Trophoblast cell (in vitro differentiated cells and primary cell): ENCODE measurements at regions not wholly inside any gene's neighbourhood (a gene's known extent, or its start where the extent isn't known, plus 50 kb on each side); places are given as distances from the start of the nearest gene placed in this dataset.
"Not testable (repeated sequence)": the region's sequence is repeated elsewhere in the genome, so short reads cannot be mapped to it uniquely, and the experiment has no call there.

Experiments used
- DNase-seq, 2 donors: peaks; one replicate each; pipeline ENCODE4 v3.0.0-alpha.2; 2016
- H2AFZ ChIP-seq: 2 replicates; pipeline ENCODE4 v1.6.1; 2013; ENCODE audit warnings: low read length, moderate library complexity, mild to moderate bottlenecking; ENCODE audit not compliant: insufficient read depth, poor library complexity
- H2AK5ac ChIP-seq: 2 replicates; pipeline ENCODE4 v1.6.1; 2013; ENCODE audit warnings: mild to moderate bottlenecking, low read length
- H2BK120ac ChIP-seq: 2 replicates; pipeline ENCODE4 v1.6.1; 2013; ENCODE audit warnings: low read length, mild to moderate bottlenecking, moderate library complexity; ENCODE audit not compliant: insufficient read depth, poor library complexity
- H2BK12ac ChIP-seq: 2 replicates; pipeline ENCODE4 v1.6.1; 2013; ENCODE audit warnings: mild to moderate bottlenecking, low read length, moderate library complexity
- H2BK5ac ChIP-seq: 2 replicates; pipeline ENCODE4 v1.6.1; 2013; ENCODE audit warnings: low read length, low read depth, moderate library complexity, mild to moderate bottlenecking; ENCODE audit not compliant: poor library complexity
- H3K14ac ChIP-seq: 2 replicates; pipeline ENCODE4 v1.6.1; 2013; ENCODE audit warnings: mild to moderate bottlenecking, low read length
- H3K18ac ChIP-seq: 2 replicates; pipeline ENCODE4 v1.6.1; 2013; ENCODE audit warnings: mild to moderate bottlenecking, low read length
- H3K23ac ChIP-seq: 2 replicates; pipeline ENCODE4 v1.6.1; 2013; ENCODE audit warnings: low read length
- H3K27ac ChIP-seq: 2 replicates; pipeline ENCODE4 v1.5.1; 2013; ENCODE audit warnings: low read depth, mild to moderate bottlenecking, inconsistent platforms, low read length, moderate library complexity
- H3K27me3 ChIP-seq: 2 replicates; pipeline ENCODE4 v1.6.1; 2013; ENCODE audit warnings: inconsistent platforms, mild to moderate bottlenecking, low read length, moderate library complexity; ENCODE audit not compliant: insufficient read depth
- H3K36me3 ChIP-seq, 2 experiments: 1 replicate in 1 of 2; 2 replicates in 1 of 2; pipeline ENCODE4 v1.6.1; 2013; ENCODE audit warnings: low read length in 2 of 2, mild to moderate bottlenecking in 2 of 2, moderate library complexity in 1 of 2; ENCODE audit not compliant: insufficient read depth in 2 of 2, control insufficient read depth in 1 of 2
- H3K4ac ChIP-seq: 2 replicates; pipeline ENCODE4 v1.6.1; 2013; ENCODE audit warnings: low read depth, mild to moderate bottlenecking, low read length, moderate library complexity
- H3K4me1 ChIP-seq, 2 experiments: 1 replicate in 1 of 2; 2 replicates in 1 of 2; pipeline ENCODE4 v1.6.1; 2013; ENCODE audit warnings: low read length in 2 of 2, mild to moderate bottlenecking in 2 of 2, moderate library complexity in 1 of 2; ENCODE audit not compliant: insufficient read depth in 2 of 2, control insufficient read depth in 1 of 2
- H3K4me2 ChIP-seq: 2 replicates; pipeline ENCODE4 v1.6.1; 2013; ENCODE audit warnings: inconsistent platforms, mild to moderate bottlenecking, low read length, moderate library complexity
- H3K4me3 ChIP-seq: 2 replicates; pipeline ENCODE4 v1.5.1; 2013; ENCODE audit warnings: mild to moderate bottlenecking, low read depth, low read length, inconsistent platforms
- H3K79me1 ChIP-seq: one replicate; pipeline ENCODE4 v1.6.1; 2013; ENCODE audit warnings: low read length
- H3K79me2 ChIP-seq: 2 replicates; pipeline ENCODE4 v1.6.1; 2013; ENCODE audit warnings: low read length, mild to moderate bottlenecking; ENCODE audit not compliant: control insufficient read depth, insufficient read depth, poor library complexity
- H3K9ac ChIP-seq: 2 replicates; pipeline ENCODE4 v1.6.1; 2013; ENCODE audit warnings: mild to moderate bottlenecking, low read length
- H3K9me3 ChIP-seq: 2 replicates; pipeline ENCODE4 v1.6.1; 2013; ENCODE audit warnings: low read depth, mild to moderate bottlenecking, control low read depth, inconsistent platforms, low read length; ENCODE audit not compliant: insufficient read depth
- H4K12ac ChIP-seq: 2 replicates; pipeline ENCODE4 v1.6.1; 2013; ENCODE audit warnings: low read depth, mild to moderate bottlenecking, low read length, moderate library complexity
- H4K8ac ChIP-seq: 2 replicates; pipeline ENCODE4 v1.6.1; 2013; ENCODE audit warnings: low read depth, mild to moderate bottlenecking, low read length, moderate library complexity
- H4K91ac ChIP-seq: one replicate; pipeline ENCODE4 v1.6.1; 2013; ENCODE audit warnings: low read depth, mild to moderate bottlenecking, low read length, moderate library complexity
- whole genome bisulfite sequencing: extraction: QIAGEN DNeasy Blood & Tissue Kit; methylation state at CpG from one replicate; pipeline ENCODE4 v1.1.7; 2013; ENCODE audit warnings: missing lambda C conversion rate; ENCODE audit not compliant: insufficient read length, insufficient coverage; ENCODE audit errors: extremely low coverage; 5-methylcytosine and 5-hydroxymethylcytosine counted together

- H3K4me2 ChIP-seq, H3K4ac ChIP-seq, H2BK120ac ChIP-seq, H3K14ac ChIP-seq, H2AK5ac ChIP-seq, H3K18ac ChIP-seq, H3K79me1 ChIP-seq, H4K91ac ChIP-seq, H3K4me3 ChIP-seq, H3K4me1 ChIP-seq, H3K9ac ChIP-seq, H4K12ac ChIP-seq, H3K36me3 ChIP-seq, H2BK12ac ChIP-seq, DNase-seq, H3K27ac ChIP-seq, H3K79me2 ChIP-seq, H3K9me3 ChIP-seq, H3K27me3 ChIP-seq, H2BK5ac ChIP-seq, H3K23ac ChIP-seq, H4K8ac ChIP-seq, H2AFZ ChIP-seq: not testable (repeated sequence)
- WGBS, result no CpG with 5 or more reads among the region's 25 CpGs
These were observed 160.7 kb downstream of the POTEC start for GRCh38 chr18:14382666-14383065.

GRCh38 chr18:14379489-14379888, 163.9 kb downstream of the POTEC start:
- H2AFZ ChIP-seq, H3K4me3 ChIP-seq: not testable (repeated sequence)
- whole genome bisulfite sequencing, result no CpG with 5 or more reads among the region's 2 CpGs

DNA sequence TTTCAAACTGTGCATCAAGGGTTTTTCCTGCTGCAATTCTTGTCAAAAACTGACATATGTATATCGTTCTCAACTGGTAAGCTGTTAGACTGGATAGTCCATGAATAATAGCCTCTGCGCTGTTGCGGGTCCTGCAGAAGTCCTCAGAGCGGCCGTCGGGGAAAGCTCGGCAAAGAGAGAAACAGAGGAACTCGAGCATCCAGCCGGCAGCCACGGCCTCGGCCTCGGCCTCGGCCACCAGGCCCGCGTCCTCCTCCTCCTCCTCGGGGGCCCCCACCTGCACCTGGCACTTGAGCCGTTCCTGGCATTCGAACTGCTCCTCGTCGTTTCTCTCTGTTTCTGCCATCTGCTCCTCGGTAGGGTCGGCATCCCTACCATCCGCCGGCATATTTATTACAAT, 165.0 kb downstream of the POTEC start:
- H3K23ac ChIP-seq, H3K14ac ChIP-seq, H3K79me1 ChIP-seq, H3K36me3 ChIP-seq, H2BK5ac ChIP-seq, H4K12ac ChIP-seq, H2AK5ac ChIP-seq, DNase-seq, H3K27me3 ChIP-seq, H4K91ac ChIP-seq, H3K9me3 ChIP-seq, H3K18ac ChIP-seq, H2BK120ac ChIP-seq, H2AFZ ChIP-seq, H3K4me1 ChIP-seq, H3K9ac ChIP-seq, H3K4me2 ChIP-seq, H3K4ac ChIP-seq, H3K4me3 ChIP-seq, H3K79me2 ChIP-seq, H4K8ac ChIP-seq, H2BK12ac ChIP-seq, H3K27ac ChIP-seq: not testable (repeated sequence)
- WGBS, result no CpG with 5 or more reads among the region's 24 CpGs

More at GRCh38 chr18:14379489-14379888, 163.9 kb downstream of the POTEC start:
- H2BK5ac ChIP-seq, H3K4me1 ChIP-seq, H3K4me2 ChIP-seq, H2BK120ac ChIP-seq, H3K23ac ChIP-seq, H3K79me2 ChIP-seq, H4K12ac ChIP-seq, H2BK12ac ChIP-seq, H4K91ac ChIP-seq, H3K4ac ChIP-seq, H3K14ac ChIP-seq, H3K27me3 ChIP-seq, H3K9ac ChIP-seq, H3K79me1 ChIP-seq, DNase-seq, H3K36me3 ChIP-seq, H4K8ac ChIP-seq, H2AK5ac ChIP-seq, H3K18ac ChIP-seq, H3K27ac ChIP-seq, H3K9me3 ChIP-seq: not testable (repeated sequence)

- not testable (repeated sequence) for H3K4me2 ChIP-seq, H4K91ac ChIP-seq, H2BK120ac ChIP-seq, H3K27me3 ChIP-seq, H3K4me1 ChIP-seq, H3K79me1 ChIP-seq, H2BK5ac ChIP-seq, H2BK12ac ChIP-seq, H2AFZ ChIP-seq, H4K12ac ChIP-seq, H3K4ac ChIP-seq, H3K79me2 ChIP-seq, H3K36me3 ChIP-seq, H2AK5ac ChIP-seq, DNase-seq, H4K8ac ChIP-seq, H3K4me3 ChIP-seq, H3K27ac ChIP-seq, H3K9ac ChIP-seq, H3K14ac ChIP-seq, H3K18ac ChIP-seq, H3K23ac ChIP-seq
- no CpG with 5 or more reads among the region's 18 CpGs for WGBS
- H3K9me3 ChIP-seq, result peaks cover 12% of the 10 kb centered on the region
These were observed 182.1 kb downstream of the POTEC start for GRCh38 chr18:14361346-14361745.
